ENCODE measurements at regions not wholly inside any gene's neighbourhood (a gene's known extent, or its start where the extent isn't known, plus 50 kb on each side); places are given as distances from the start of the nearest gene placed in this dataset.
"Not testable (repeated sequence)": the region's sequence is repeated elsewhere in the genome, so short reads cannot be mapped to it uniquely, and the experiment has no call there.

DNA sequence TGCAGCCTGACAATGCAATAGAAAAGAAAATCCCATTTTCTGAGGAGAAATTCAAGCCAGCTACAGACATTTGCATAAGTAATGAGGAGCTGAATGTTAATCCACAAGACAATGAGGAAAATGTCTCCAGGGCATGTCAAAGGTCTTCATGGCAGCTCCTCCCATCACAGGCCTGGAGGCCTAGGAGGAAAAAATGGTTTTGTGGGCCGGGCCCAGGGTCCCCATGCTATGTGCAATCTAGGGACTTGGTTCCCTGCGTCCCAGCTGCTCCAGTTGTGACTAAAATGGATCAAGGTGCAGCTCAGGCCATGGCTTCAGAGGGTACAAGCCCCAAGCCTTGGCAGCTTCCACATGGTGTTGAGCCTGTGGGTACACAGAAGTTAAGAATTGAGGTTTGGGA is 132.5 kb upstream of the PARD3B start:
- H3K27me3 ChIP-seq (ENCODE audit: low read depth, low read length); H3K9me3 ChIP-seq (ENCODE audit: control insufficient read depth in 1 of 2, low read length in 2 of 2); H3K4me1 ChIP-seq (ENCODE audit: control insufficient read depth in 1 of 2, insufficient read depth in 2 of 2, low read length in 2 of 2): not testable (repeated sequence)

DNA sequence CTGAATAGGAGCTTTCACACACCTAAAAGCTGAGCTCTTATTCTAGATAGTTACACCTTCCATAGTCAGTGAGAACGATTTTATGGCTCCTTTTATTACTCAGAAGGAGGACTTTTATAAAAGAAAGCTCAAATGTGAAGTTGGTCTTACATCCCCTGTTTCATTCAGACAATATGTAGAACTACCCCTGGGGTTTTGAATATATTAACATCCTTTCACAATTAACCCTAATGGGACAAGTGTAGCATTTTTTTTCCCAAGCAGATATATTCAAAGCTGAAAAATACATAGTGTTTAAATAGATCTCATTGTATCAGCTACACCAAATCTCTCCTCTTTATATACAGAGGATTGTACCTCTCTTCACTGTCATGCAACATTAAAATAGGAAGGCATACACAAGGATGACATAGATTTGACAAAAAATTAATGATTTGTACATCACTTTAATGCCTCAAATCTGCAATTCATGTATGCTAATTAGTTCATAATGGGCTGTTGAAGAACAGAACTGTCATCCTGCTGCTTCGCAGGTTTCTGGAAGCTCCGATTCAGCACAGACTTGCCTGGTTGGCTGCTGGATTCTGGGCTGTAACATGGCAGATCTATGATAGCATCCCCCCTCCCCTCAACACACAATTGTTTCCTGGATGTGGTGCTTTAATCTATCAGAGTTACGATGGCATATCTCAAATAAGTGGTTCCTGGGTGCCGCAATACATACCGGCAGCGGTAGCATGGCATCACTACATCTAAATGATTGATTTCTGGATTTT is 129.7 kb upstream of the PARD3B start:
- no peak overlapping the region for H3K4me3 ChIP-seq (ENCODE audit: low read depth in 1 of 2, low read length in 2 of 2)
- no peaks in the 10 kb centered on the region for H3K4me1 ChIP-seq (ENCODE audit: control insufficient read depth in 1 of 2, insufficient read depth in 2 of 2, low read length in 2 of 2)
- H3K36me3 ChIP-seq (ENCODE audit: control insufficient read depth in 1 of 2, insufficient read depth in 2 of 2, low read length in 2 of 2): no peaks in the 10 kb centered on the region
- no peaks in the 10 kb centered on the region for H3K27me3 ChIP-seq (ENCODE audit: low read depth, low read length)
- H3K27ac ChIP-seq (ENCODE audit: low read length): no peak overlapping the region
- H3K9me3 ChIP-seq (ENCODE audit: control insufficient read depth in 1 of 2, low read length in 2 of 2): no peaks in the 10 kb centered on the region

More for the DNA sequence above, 132.5 kb upstream of the PARD3B start:
- not testable (repeated sequence) for H3K36me3 ChIP-seq (ENCODE audit: control insufficient read depth in 1 of 2, insufficient read depth in 2 of 2, low read length in 2 of 2); H3K27ac ChIP-seq (ENCODE audit: low read length); H3K4me3 ChIP-seq (ENCODE audit: low read depth in 1 of 2, low read length in 2 of 2)

DNA sequence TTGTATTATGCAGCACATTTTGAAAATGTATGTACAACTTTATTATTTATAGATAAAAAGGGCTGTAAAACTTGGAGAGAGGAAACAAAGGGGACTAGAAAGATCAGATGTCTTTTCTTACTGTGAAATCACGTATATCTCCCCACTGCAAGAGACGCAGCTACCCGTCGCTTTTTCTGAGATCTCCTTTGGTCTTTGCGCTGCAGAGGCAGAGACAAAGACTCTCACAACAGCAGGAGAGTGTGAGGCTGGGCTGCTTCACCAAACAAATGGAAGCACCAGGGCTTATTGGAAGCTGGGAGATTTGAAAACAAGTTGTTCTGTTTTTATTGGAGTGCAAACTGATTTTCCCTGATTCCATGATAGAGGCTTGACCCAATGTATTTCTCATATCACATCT is 129.0 kb upstream of the PARD3B start:
- Histone ChIP-seq H3K27me3 (ENCODE audit: low read depth, low read length) (no peaks in the 10 kb centered on the region), H3K27ac (ENCODE audit: low read length) (no peak overlapping the region), H3K9me3 (ENCODE audit: control insufficient read depth in 1 of 2, low read length in 2 of 2) (no peaks in the 10 kb centered on the region), H3K36me3 (ENCODE audit: control insufficient read depth in 1 of 2, insufficient read depth in 2 of 2, low read length in 2 of 2) (no peaks in the 10 kb centered on the region), H3K4me3 (ENCODE audit: low read depth in 1 of 2, low read length in 2 of 2) (no peak overlapping the region), H3K4me1 (ENCODE audit: control insufficient read depth in 1 of 2, insufficient read depth in 2 of 2, low read length in 2 of 2) (no peaks in the 10 kb centered on the region)

DNA sequence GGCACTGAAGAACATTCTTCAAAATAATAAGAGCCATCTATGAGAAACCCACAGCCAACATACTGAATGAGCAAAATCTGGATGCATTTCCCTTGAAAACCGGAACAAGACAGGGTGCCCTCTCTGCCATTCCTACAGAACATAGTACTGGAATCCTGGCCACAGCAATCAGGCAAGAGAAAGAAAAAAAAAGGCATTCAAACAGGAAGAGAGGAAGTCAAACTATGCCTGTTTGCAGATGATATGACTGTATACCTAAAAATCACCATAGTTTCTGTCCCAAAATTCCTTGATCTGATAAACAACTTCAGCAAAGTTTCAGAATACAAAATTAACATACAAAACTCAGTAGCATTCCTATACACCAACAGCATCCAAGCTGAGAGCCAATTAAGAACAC is 119.5 kb upstream of the PARD3B start:
- Histone ChIP-seq H3K27ac (ENCODE audit: low read length) (no peak overlapping the region), H3K36me3 (ENCODE audit: control insufficient read depth in 1 of 2, insufficient read depth in 2 of 2, low read length in 2 of 2) (no peaks in the 10 kb centered on the region), H3K4me3 (ENCODE audit: low read depth in 1 of 2, low read length in 2 of 2) (no peak overlapping the region), H3K9me3 (ENCODE audit: control insufficient read depth in 1 of 2, low read length in 2 of 2) (peaks cover 0 to 8% of the 10 kb centered on the region in 2 donors), H3K27me3 (ENCODE audit: low read depth, low read length) (no peaks in the 10 kb centered on the region), H3K4me1 (ENCODE audit: control insufficient read depth in 1 of 2, insufficient read depth in 2 of 2, low read length in 2 of 2) (no peaks in the 10 kb centered on the region)

DNA sequence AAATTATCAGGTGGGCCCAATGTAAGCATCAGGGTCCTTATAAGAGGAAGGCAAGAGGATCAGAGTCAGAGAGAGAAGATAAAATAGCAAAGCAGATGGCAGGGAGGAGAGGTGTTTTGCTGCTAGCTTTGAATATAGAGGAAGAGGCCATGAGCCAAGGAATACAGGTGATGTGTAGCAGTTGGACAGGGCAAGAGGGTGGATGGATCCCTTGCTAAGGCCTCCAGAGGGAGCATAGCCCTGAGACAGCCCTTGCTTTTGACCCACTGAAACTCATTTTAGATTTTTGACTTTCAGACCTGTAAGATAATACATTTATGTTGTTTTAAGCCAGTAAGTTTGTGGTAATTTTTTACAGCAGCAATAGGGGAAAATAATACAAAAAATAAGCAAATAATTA is 116.6 kb upstream of the PARD3B start:
- Histone ChIP-seq H3K27me3 (ENCODE audit: low read depth, low read length) (no peaks in the 10 kb centered on the region), H3K4me1 (ENCODE audit: control insufficient read depth in 1 of 2, insufficient read depth in 2 of 2, low read length in 2 of 2) (no peaks in the 10 kb centered on the region), H3K4me3 (ENCODE audit: low read depth in 1 of 2, low read length in 2 of 2) (no peak overlapping the region), H3K36me3 (ENCODE audit: control insufficient read depth in 1 of 2, insufficient read depth in 2 of 2, low read length in 2 of 2) (no peaks in the 10 kb centered on the region), H3K9me3 (ENCODE audit: control insufficient read depth in 1 of 2, low read length in 2 of 2) (peaks cover 5 to 17% of the 10 kb centered on the region in 2 donors), H3K27ac (ENCODE audit: low read length) (no peak overlapping the region)

DNA sequence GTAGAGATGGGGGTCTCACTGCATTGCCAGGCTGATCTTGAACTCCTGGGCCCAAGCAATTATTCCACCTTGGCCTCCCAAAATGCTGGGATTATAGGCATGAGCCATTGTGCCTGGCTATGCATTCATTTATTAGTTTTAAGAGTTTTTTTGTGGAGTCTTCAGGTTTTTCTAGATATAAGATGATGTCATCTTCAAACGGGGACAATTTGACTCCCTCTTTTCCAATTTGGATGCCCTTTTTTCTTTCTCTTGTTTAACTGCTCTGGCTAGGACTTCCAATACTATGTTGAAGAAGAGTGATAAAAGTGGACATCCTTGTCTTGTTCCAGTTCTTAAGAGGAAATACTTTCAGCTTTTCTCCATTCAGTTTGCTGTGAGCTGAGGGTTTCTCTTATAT is 113.7 kb upstream of the PARD3B start:
- H3K27ac ChIP-seq (ENCODE audit: low read length): no peak overlapping the region
- H3K9me3 ChIP-seq (ENCODE audit: control insufficient read depth in 1 of 2, low read length in 2 of 2): peaks cover 5 to 18% of the 10 kb centered on the region in 2 donors
- no peaks in the 10 kb centered on the region for H3K4me1 ChIP-seq (ENCODE audit: control insufficient read depth in 1 of 2, insufficient read depth in 2 of 2, low read length in 2 of 2)
- no peaks in the 10 kb centered on the region for H3K36me3 ChIP-seq (ENCODE audit: control insufficient read depth in 1 of 2, insufficient read depth in 2 of 2, low read length in 2 of 2)
- H3K27me3 ChIP-seq (ENCODE audit: low read depth, low read length): no peaks in the 10 kb centered on the region
- H3K4me3 ChIP-seq (ENCODE audit: low read depth in 1 of 2, low read length in 2 of 2): no peak overlapping the region

DNA sequence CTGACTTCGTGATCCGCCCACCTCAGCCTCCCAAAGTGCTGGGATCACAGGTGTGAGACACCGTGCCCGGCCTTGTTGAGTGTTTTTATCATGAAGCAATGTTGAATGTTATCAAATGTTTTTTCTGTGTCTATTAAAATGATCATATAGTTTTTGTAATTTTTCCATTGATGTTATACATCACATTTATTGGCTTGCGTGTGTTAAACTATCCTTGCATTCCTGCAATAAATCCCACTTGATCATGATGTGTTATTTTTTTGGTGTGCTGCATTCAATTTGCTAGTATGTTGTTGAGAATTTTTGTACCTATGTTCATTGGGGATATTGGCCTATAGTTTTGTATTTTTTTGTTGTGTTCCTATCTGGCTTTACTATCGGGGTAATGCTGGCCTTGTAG is 113.1 kb upstream of the PARD3B start:
- H3K4me1 ChIP-seq (ENCODE audit: control insufficient read depth in 1 of 2, insufficient read depth in 2 of 2, low read length in 2 of 2): no peaks in the 10 kb centered on the region
- peaks cover 5 to 18% of the 10 kb centered on the region in 2 donors for H3K9me3 ChIP-seq (ENCODE audit: control insufficient read depth in 1 of 2, low read length in 2 of 2)
- no peak overlapping the region for H3K4me3 ChIP-seq (ENCODE audit: low read depth in 1 of 2, low read length in 2 of 2)
- no peak overlapping the region for H3K27ac ChIP-seq (ENCODE audit: low read length)
- no peaks in the 10 kb centered on the region for H3K27me3 ChIP-seq (ENCODE audit: low read depth, low read length)
- H3K36me3 ChIP-seq (ENCODE audit: control insufficient read depth in 1 of 2, insufficient read depth in 2 of 2, low read length in 2 of 2): no peaks in the 10 kb centered on the region

DNA sequence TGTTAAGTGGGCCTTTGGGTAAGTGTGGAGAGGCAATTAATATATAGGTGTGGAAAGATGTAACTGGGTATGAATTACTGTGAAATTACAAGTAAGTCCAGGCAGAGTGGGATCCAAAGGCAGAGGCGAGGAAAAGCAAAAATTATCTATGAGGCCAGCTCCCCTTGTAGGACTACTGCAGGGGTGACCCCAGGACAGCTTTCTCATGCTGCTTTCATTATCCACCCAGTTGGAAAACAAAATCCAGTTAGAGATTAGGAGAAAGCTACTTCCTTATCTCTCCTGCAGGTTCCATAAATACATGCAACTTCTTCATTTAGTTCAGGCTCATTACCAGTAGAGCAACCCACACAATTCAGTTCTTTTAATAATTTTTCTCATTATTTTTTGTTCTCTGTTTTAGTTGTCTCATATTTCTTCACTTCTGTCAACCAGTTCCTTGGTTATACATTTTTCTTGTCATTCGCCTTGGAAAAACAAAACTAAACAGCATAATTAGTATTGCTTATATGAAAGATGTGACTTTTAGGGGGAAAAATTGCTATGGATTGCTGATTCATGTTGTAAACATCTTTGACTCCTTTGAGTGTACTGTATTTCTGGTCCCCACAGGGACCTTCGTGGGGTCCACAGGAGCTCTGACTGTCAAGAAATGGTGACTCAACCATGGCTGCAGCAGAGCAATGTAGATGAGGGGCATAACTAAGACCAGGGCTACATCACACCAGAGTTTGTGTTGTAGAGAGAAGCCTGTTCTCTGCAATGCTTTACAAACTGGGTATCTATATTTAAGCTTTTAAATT is 110.4 kb upstream of the PARD3B start:
- Histone ChIP-seq H3K9me3 (ENCODE audit: control insufficient read depth in 1 of 2, low read length in 2 of 2) (peaks cover 5 to 18% of the 10 kb centered on the region in 2 donors), H3K4me1 (ENCODE audit: control insufficient read depth in 1 of 2, insufficient read depth in 2 of 2, low read length in 2 of 2) (no peaks in the 10 kb centered on the region), H3K27me3 (ENCODE audit: low read depth, low read length) (no peaks in the 10 kb centered on the region), H3K27ac (ENCODE audit: low read length) (no peak overlapping the region), H3K36me3 (ENCODE audit: control insufficient read depth in 1 of 2, insufficient read depth in 2 of 2, low read length in 2 of 2) (no peaks in the 10 kb centered on the region), H3K4me3 (ENCODE audit: low read depth in 1 of 2, low read length in 2 of 2) (no peak overlapping the region)

DNA sequence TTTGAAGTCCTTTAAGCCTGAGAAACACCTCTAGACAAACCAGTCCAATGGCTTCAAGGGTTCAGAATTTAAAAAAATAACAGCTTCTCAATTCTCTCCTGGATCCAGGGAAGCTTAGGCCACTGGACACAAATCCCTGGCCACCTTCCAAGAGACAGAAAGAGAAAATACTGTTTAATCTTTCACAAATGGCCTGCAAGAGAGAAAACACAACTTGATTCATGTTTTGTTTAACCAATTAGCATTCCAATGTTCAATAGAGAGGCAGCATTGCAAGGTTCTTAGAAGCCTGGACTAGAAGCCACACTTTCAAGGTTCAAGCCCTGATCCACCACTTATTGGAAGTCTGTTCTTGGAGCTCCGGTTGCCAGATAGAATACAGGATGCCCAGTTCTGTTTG is 109.0 kb upstream of the PARD3B start:
- Histone ChIP-seq H3K36me3 (ENCODE audit: control insufficient read depth in 1 of 2, insufficient read depth in 2 of 2, low read length in 2 of 2) (no peaks in the 10 kb centered on the region), H3K4me1 (ENCODE audit: control insufficient read depth in 1 of 2, insufficient read depth in 2 of 2, low read length in 2 of 2) (no peaks in the 10 kb centered on the region), H3K27me3 (ENCODE audit: low read depth, low read length) (no peaks in the 10 kb centered on the region), H3K27ac (ENCODE audit: low read length) (no peak overlapping the region), H3K9me3 (ENCODE audit: control insufficient read depth in 1 of 2, low read length in 2 of 2) (peaks cover 5 to 18% of the 10 kb centered on the region in 2 donors), H3K4me3 (ENCODE audit: low read depth in 1 of 2, low read length in 2 of 2) (no peak overlapping the region)

DNA sequence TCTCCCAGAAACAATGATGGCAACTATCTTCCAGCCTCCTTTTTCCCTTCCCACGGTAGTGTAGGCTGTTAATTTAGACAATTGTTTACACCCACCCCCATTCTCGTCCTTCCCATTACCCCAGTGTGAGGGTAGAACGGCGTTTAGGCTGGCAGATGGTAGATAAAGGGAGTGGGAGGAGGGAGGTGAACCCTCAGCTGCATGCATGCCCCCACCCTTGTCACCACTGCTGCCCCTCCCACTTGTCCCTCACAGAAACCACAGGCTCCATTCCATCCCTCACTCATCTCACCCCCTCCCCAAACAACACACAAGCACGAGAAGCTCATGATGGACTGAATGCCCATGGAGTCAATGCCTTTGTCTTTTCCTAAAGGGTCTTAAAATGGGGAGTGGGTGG is 107.9 kb upstream of the PARD3B start:
- Histone ChIP-seq H3K27ac (ENCODE audit: low read length) (no peak overlapping the region), H3K4me3 (ENCODE audit: low read depth in 1 of 2, low read length in 2 of 2) (no peak overlapping the region), H3K4me1 (ENCODE audit: control insufficient read depth in 1 of 2, insufficient read depth in 2 of 2, low read length in 2 of 2) (no peaks in the 10 kb centered on the region), H3K27me3 (ENCODE audit: low read depth, low read length) (no peaks in the 10 kb centered on the region), H3K9me3 (ENCODE audit: control insufficient read depth in 1 of 2, low read length in 2 of 2) (peaks cover 5 to 9% of the 10 kb centered on the region in 2 donors), H3K36me3 (ENCODE audit: control insufficient read depth in 1 of 2, insufficient read depth in 2 of 2, low read length in 2 of 2) (no peaks in the 10 kb centered on the region)

DNA sequence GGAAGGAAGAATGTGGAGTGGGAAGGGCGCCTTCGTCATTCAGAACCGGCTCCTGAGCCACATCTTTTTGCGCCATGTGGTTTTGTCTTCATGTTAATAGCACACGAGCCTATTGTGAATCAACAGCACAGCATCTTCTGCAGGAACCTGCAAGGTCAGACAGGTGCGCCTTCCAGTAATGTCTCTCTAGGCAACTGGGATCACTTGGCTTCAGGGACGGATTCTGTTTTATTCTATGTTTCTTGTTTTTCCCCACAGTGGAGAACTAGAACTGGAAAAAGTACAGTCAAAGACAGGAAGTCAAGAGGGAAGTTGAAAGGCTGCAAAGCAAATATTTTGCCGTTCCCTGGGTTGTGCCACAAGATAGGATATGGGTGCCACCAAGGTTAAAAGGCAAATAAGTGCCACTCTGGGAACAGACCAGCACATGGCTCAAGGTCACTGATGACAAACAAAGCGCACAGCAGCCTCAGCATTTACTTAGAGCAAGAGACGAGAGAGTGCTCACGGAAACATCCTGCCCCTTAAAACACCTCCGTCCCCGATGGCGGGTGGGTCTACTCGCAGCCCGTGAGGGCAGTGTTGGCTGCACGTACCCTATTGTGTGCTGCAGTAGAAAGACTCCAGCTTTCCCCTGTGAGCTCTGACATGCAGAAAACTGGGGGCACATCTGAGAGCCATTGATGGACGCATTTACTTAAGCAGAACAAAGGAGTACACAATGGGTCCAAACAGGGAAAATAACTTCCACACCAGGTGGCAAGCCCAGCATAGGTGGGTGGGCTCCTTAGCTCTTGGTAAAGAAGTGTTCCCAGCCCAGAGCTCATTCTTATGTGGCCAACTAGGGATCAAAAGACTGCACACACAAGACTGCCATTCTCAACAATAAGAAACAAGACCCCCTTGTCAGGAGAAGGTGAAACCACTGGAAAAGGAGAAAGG is 107.2 kb upstream of the PARD3B start:
- Histone ChIP-seq H3K27me3 (ENCODE audit: low read depth, low read length) (no peaks in the 10 kb centered on the region), H3K4me1 (ENCODE audit: control insufficient read depth in 1 of 2, insufficient read depth in 2 of 2, low read length in 2 of 2) (no peaks in the 10 kb centered on the region), H3K9me3 (ENCODE audit: control insufficient read depth in 1 of 2, low read length in 2 of 2) (peaks cover 0 to 4% of the 10 kb centered on the region in 2 donors), H3K27ac (ENCODE audit: low read length) (no peak overlapping the region), H3K36me3 (ENCODE audit: control insufficient read depth in 1 of 2, insufficient read depth in 2 of 2, low read length in 2 of 2) (no peaks in the 10 kb centered on the region), H3K4me3 (ENCODE audit: low read depth in 1 of 2, low read length in 2 of 2) (no peak overlapping the region)
